GM12878 (cell line): ENCODE measurements at regions not wholly inside any gene's neighbourhood (a gene's known extent, or its start where the extent isn't known, plus 50 kb on each side); places are given as distances from the start of the nearest gene placed in this dataset.

Source experiments
- ATAC-seq: fragments of 200-7000 bp; cut with Tn5 transposase; 3 replicates; pipeline ENCODE4 v1.9.1; 2020; ENCODE audit warnings: mild to moderate bottlenecking, moderate library complexity
- BruUV-seq: library from RNA; stranded (reverse); fragments of 400-500 nt; replicated peaks from 2 replicates; lab custom pipeline; 2021; lab: Mats Ljungman, UMichigan
- CTCF ChIA-PET: fragments of 300-600 bp; sonication (Branson Sonifier 250); formaldehyde crosslinking; extraction: SDS; loops from one replicate; lab custom pipeline; 2021; ENCODE audit warnings: inconsistent platforms; lab: Yijun Ruan, JAX
- POLR2A ChIA-PET: fragments of 350-600 bp; formaldehyde crosslinking; extraction: SDS; loops from one replicate; lab custom pipeline; 2021; ENCODE audit warnings: inconsistent platforms; lab: Charles Lee
- RAD21 ChIA-PET: fragments of 300-600 bp; sonication (Branson Sonifier 250); formaldehyde crosslinking; loops from one replicate; lab custom pipeline; 2023; ENCODE audit warnings: antibody characterized with exemption; ENCODE audit not compliant: unreplicated experiment; lab: Charles Lee
- SMC1A ChIA-PET: fragments of 300-600 bp; sonication (Branson Sonifier 250); formaldehyde crosslinking; loops from one replicate; lab custom pipeline; 2023; ENCODE audit not compliant: unreplicated experiment, uncharacterized antibody; lab: Charles Lee
- DNase-seq: peaks from one replicate; pipeline ENCODE4 v3.0.0-alpha.2; 2011; ENCODE audit warnings: low read depth, low spot score
- FAIRE-seq: peaks from 3 replicates; lab custom pipeline; 2011; peaks lifted over from hg19 to GRCh38; lab: Jason Lieb, UNC
- H2AFZ ChIP-seq: 2 replicates; pipeline ENCODE4 v1.6.0; 2011; ENCODE audit warnings: low read depth, low read length, control low read depth; ENCODE audit not compliant: control insufficient read depth
- H3K27ac ChIP-seq: 2 replicates; pipeline ENCODE4 v1.5.1; 2011; ENCODE audit warnings: control low read depth; ENCODE audit not compliant: control insufficient read depth, insufficient read depth
- H3K27me3 ChIP-seq, 2 experiments: replicated peaks in 1 of 2; 2 replicates each; pipeline versions ENCODE4 v1.6.0 to v1.6.1; 2011; ENCODE audit warnings: low read length in 1 of 2; ENCODE audit not compliant: control insufficient read depth in 2 of 2, insufficient read depth in 2 of 2
- H3K36me3 ChIP-seq, 2 experiments: 2 replicates each; pipeline ENCODE4 v1.5.1; 2011; ENCODE audit warnings: low read length in 1 of 2; ENCODE audit not compliant: control insufficient read depth in 2 of 2, insufficient read depth in 2 of 2
- H3K4me1 ChIP-seq: 2 replicates; pipeline ENCODE4 v1.6.1; 2011; ENCODE audit warnings: mild to moderate bottlenecking, low read length, moderate library complexity, mixed read lengths; ENCODE audit not compliant: control insufficient read depth, insufficient read depth
- H3K4me2 ChIP-seq: 2 replicates; pipeline ENCODE4 v1.6.0; 2011; ENCODE audit warnings: control low read depth; ENCODE audit not compliant: control insufficient read depth, insufficient read depth
- H3K4me3 ChIP-seq: fragments of 200-600 bp; sonication (generic); 2 replicates; pipeline ENCODE4 v1.5.1; 2016
- H3K79me2 ChIP-seq: 2 replicates; pipeline ENCODE4 v1.6.0; 2011; ENCODE audit warnings: low read length; ENCODE audit not compliant: control insufficient read depth, insufficient read depth
- H3K9ac ChIP-seq: 2 replicates; pipeline ENCODE4 v1.8.0; 2011; ENCODE audit warnings: low read length, control low read depth, mixed read lengths; ENCODE audit not compliant: control insufficient read depth, insufficient read depth
- H3K9me3 ChIP-seq: replicated peaks from 3 replicates; pipeline ENCODE4 v1.5.1; 2011; ENCODE audit warnings: mild to moderate bottlenecking, low read length; ENCODE audit not compliant: control insufficient read depth, insufficient read depth
- H4K20me1 ChIP-seq: 2 replicates; pipeline ENCODE4 v1.6.0; 2011; ENCODE audit not compliant: control insufficient read depth, insufficient read depth
- CBX3 ChIP-seq: fragments of 200-600 bp; sonication (generic); IDR thresholded peaks from 2 replicates; pipeline ENCODE4 v1.6.1; 2016; ENCODE audit warnings: low read depth, borderline replicate concordance
- CHD4 ChIP-seq: fragments of 200-600 bp; sonication (generic); IDR thresholded peaks from 2 replicates; pipeline ENCODE4 v1.6.1; 2016; ENCODE audit warnings: mild to moderate bottlenecking
- HDAC2 ChIP-seq: fragments of 200-600 bp; sonication (generic); IDR thresholded peaks from 2 replicates; pipeline ENCODE4 v1.6.1; 2017
- HDGF ChIP-seq: fragments of 450-650 bp; IDR thresholded peaks from 2 replicates; pipeline ENCODE4 v1.6.1; 2016; ENCODE audit warnings: antibody characterized with exemption
- IKZF1 ChIP-seq: fragments of 450-650 bp; conservative IDR thresholded peaks from 2 replicates; pipeline ENCODE4 v1.6.1; 2017; ENCODE audit warnings: antibody characterized with exemption, mild to moderate bottlenecking
- IKZF2 ChIP-seq, 2 experiments: fragments of 450-650 bp; IDR thresholded peaks; 2 replicates each; pipeline ENCODE4 v1.6.1; 2017; ENCODE audit warnings: mild to moderate bottlenecking in 2 of 2, moderate library complexity in 2 of 2
- NFXL1 ChIP-seq: fragments of 450-650 bp; IDR thresholded peaks from 2 replicates; pipeline ENCODE4 v1.6.1; 2017; ENCODE audit warnings: antibody characterized with exemption, mild to moderate bottlenecking, borderline replicate concordance
- RAD51 ChIP-seq: fragments of 450-650 bp; IDR thresholded peaks from 2 replicates; pipeline ENCODE4 v1.6.1; 2016; ENCODE audit warnings: moderate library complexity, mild to moderate bottlenecking, inconsistent platforms
- RCOR1 ChIP-seq: conservative IDR thresholded peaks from 2 replicates; pipeline ENCODE4 v1.6.1; 2012; ENCODE audit warnings: low read depth, low read length, improper control_type of control experiment
- SIX5 ChIP-seq: IDR thresholded peaks from 2 replicates; pipeline ENCODE4 v1.6.1; 2011; ENCODE audit warnings: mild to moderate bottlenecking, low read depth, low read length, moderate library complexity; ENCODE audit not compliant: severe bottlenecking
- SRF ChIP-seq, 2 experiments: IDR thresholded peaks; 2 replicates each; pipeline ENCODE4 v1.6.1; 2011; ENCODE audit warnings: low read depth in 2 of 2, low read length in 2 of 2, mild to moderate bottlenecking in 1 of 2, moderate library complexity in 1 of 2
- SUPT20H ChIP-seq: IDR thresholded peaks from 2 replicates; pipeline ENCODE4 v1.6.1; 2011; ENCODE audit warnings: low read depth, mild to moderate bottlenecking, low read length, moderate library complexity, borderline replicate concordance; ENCODE audit not compliant: control insufficient read depth
- ZNF24 ChIP-seq: fragments of 450-650 bp; IDR thresholded peaks from 2 replicates; pipeline ENCODE4 v1.6.1; 2017; ENCODE audit warnings: antibody characterized with exemption, mild to moderate bottlenecking
- ZNF274 ChIP-seq: IDR thresholded peaks from one replicate; pipeline ENCODE4 v1.8.0; 2011; ENCODE audit not compliant: insufficient read length, insufficient read depth
- WGBS: methylation state at CpG from one replicate; pipeline ENCODE4 v1.1.6; 2016; ENCODE audit warnings: low lambda C conversion rate; ENCODE audit not compliant: insufficient replicate concordance, insufficient coverage; ENCODE audit errors: missing lambda C conversion rate; 5-methylcytosine and 5-hydroxymethylcytosine counted together
- in situ Hi-C: fragments of 300-500 bp; cut with MboI; formaldehyde crosslinking; loops from 9 replicates; pipeline ENCODE4 v1.14.3; 2018; ENCODE audit warnings: mixed read lengths
- intact Hi-C: fragments of 100-400 bp; cut with micrococcal nuclease; formaldehyde crosslinking; loops from one replicate; pipeline ENCODE4 v1.14.2; 2022; ENCODE audit not compliant: unreplicated experiment
- TF ChIP-seq, protein P1 (sequence below): fragments of 450-650 bp; IDR thresholded peaks from 2 replicates; pipeline ENCODE4 v1.6.1; 2018; ENCODE audit warnings: mild to moderate bottlenecking, low read depth, moderate library complexity; ENCODE audit not compliant: partially characterized antibody

DNA sequence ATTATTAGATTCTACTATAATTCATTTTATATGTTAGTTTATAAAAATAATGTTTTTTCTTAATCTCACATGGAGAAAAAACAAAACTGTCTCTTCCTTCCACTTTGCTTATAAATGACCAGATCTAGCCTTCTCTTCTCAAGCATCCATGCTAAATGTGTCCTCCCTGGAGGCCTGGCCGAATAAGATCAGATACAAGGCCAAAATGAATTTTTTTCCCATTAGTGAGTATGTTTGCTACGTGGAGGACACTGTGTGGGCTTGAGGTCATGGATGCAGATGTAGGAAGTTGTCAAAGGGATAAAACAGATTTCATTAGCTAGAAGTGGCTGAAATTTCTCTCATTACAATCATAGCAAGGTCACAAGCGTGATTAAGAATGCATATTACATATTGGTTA is 1244.9 kb upstream of the SEL1L start:
- H2AFZ ChIP-seq = no peak overlapping the region
- no peaks in the 10 kb centered on the region for H4K20me1 ChIP-seq
- H3K36me3 ChIP-seq = no peaks in the 10 kb centered on the region
- no peak for FAIRE-seq
- H3K27ac ChIP-seq = no peak overlapping the region
- TF ChIP-seq SUPT20H (no peak), SRF (IDR thresholded peaks at IDR 0.05; ENCODE audit: low read depth in 2 of 2, low read length in 2 of 2) (no peak), RCOR1 (no peak), ZNF24 (no peak), ZNF274 (no peak), IKZF2 (IDR thresholded peaks at IDR 0.05) (no peak), SIX5 (no peak), RAD51 (no peak), HDAC2 (no peak), HDGF (no peak), CBX3 (no peak), CHD4 (no peak), IKZF1 (no peak), NFXL1 (no peak)
- TF ChIP-seq, protein P1, sequence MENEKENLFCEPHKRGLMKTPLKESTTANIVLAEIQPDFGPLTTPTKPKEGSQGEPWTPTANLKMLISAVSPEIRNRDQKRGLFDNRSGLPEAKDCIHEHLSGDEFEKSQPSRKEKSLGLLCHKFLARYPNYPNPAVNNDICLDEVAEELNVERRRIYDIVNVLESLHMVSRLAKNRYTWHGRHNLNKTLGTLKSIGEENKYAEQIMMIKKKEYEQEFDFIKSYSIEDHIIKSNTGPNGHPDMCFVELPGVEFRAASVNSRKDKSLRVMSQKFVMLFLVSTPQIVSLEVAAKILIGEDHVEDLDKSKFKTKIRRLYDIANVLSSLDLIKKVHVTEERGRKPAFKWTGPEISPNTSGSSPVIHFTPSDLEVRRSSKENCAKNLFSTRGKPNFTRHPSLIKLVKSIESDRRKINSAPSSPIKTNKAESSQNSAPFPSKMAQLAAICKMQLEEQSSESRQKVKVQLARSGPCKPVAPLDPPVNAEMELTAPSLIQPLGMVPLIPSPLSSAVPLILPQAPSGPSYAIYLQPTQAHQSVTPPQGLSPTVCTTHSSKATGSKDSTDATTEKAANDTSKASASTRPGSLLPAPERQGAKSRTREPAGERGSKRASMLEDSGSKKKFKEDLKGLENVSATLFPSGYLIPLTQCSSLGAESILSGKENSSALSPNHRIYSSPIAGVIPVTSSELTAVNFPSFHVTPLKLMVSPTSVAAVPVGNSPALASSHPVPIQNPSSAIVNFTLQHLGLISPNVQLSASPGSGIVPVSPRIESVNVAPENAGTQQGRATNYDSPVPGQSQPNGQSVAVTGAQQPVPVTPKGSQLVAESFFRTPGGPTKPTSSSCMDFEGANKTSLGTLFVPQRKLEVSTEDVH = no peak
- no peak overlapping the region for H3K4me3 ChIP-seq
- BruUV-seq = no TSS peak
- WGBS = 0% methylated on average over 3 of the region's 3 CpGs
- in situ Hi-C loops (no loop called here), intact Hi-C loops (no loop called here)
- SMC1A ChIA-PET = no interaction called here
- POLR2A ChIA-PET = interaction anchor here (0.8 kb wide), 1 partner anchor 19 kb away, joined by 3 read pairs; no protein-coding TSS in a partner anchor
- H3K27me3 ChIP-seq = no peaks in the 10 kb centered on the region
- H3K4me1 ChIP-seq = no peaks in the 10 kb centered on the region
- CTCF ChIA-PET = no interaction called here
- no peaks in the 10 kb centered on the region for H3K79me2 ChIP-seq
- no peak for DNase-seq
- ATAC-seq = no peak
- no peaks in the 10 kb centered on the region for H3K9me3 ChIP-seq
- RAD21 ChIA-PET = no interaction called here
- no peak overlapping the region for H3K9ac ChIP-seq
- no peak overlapping the region for H3K4me2 ChIP-seq
